GM18909 (cell line): ENCODE measurements at regions not wholly inside any gene's neighbourhood (a gene's known extent, or its start where the extent isn't known, plus 50 kb on each side); places are given as distances from the start of the nearest gene placed in this dataset.
"Not testable (repeated sequence)": the region's sequence is repeated elsewhere in the genome, so short reads cannot be mapped to it uniquely, and the experiment has no call there.

Experiments used
- ATAC-seq: cut with Tn5 transposase; IDR thresholded peaks from one replicate; pipeline ENCODE4 v1.9.1; 2021; ENCODE audit warnings: mild to moderate bottlenecking; ENCODE audit not compliant: unreplicated experiment, poor library complexity

DNA sequence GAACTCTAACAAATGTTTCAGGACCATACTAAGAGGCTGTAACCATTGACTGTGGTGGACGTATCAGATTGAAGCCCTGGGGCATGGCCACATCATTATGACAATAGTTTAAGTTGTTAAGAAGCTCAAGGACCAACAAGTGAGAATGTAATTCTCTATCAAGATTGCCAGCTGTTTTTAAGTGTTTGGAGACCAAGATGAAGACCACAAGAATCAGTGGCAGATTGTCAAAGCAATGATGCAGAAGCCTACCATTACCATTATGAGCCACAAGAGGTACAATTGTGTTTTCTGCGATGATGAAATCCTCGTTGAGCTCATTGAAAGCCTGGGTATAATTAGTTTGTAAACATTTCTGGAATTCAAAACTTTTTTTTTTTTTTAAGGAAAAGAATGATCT is 261.1 kb upstream of the ZEB2 start:
- no peak for ATAC-seq

DNA sequence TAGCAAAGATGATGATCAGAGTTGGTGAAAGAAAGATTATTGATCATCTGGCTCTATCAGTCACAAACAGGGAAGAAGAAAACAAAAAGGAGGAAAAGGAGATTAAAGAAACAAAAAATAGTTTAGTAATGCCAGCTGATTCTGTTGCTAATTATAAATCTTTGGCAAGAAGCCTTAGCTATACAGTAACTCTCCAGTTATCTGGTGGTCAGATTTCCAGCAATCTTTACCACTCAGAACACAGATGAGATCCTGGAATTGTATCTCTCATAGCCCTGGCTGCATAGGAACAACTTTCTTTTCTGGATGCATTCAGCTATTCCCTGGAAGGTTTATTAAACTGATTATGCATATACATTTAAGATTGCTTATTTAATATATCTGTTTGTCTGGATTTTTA is 256.8 kb upstream of the ZEB2 start:
- no peak for ATAC-seq

DNA sequence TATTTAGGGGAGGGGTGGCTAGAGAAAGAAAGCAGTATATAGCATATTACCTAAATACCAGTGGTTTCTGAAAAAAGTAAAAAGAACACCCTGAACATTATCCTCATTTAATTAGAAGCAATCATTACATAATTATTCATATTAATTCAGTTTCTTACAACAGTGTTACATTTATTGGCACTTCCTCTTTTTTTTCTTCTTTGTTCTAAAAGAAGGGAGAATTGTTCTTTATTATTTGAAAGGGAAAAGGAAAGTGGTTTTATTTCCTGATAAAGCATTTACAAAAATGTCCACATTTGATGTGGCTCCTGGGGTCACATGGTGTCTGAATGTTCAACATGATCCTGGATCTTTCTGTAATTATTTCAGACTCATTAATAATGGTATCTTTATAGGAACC is 254.9 kb upstream of the ZEB2 start:
- ATAC-seq: no peak

DNA sequence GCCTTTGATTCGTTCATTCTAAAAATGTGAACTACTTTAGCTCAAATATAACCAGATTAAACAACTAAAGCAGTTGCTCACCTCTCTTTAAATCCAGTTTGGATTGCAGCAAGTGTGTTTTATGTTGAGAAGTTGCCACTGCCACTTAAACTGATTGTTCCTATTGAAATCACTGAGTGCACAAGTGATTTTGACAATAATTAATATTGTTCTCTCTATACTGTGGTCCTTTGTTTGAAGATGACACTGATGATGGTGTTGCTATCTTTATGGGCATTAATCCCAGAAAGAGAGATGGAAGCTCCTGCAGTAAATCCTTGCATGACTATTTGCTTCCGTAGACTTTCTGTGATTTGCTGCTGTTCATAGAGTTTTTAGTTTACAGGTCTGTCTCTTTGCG is 251.4 kb upstream of the ZEB2 start:
- no peak for ATAC-seq

DNA sequence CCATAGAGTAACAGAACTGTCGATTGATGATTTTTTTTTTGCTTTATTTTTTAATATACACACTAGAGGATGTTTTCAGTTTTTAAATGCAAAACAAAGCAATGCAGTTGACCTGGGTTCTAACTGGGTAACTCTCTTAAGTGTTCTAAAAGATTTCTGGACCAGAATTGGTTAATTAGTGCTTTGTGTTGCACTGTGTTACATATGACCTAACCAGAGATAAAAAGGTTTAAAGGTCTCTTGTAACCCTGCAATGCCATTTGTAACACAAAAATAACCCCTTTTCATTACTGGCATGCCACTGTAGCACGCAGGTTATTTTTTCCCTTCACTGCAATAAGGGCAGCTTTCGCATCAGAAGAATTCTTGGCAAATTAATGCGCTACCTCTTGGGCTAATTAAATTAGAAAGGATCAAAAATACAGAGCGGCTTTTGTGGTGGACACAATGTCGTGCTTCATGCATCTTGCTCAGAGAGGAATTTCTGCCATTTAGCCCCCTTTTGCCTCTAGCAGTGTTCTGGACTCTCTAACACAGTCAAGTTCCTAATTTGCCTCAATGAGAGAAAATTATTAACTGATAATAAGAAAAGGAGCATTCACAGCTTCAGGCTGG is 250.8 kb upstream of the ZEB2 start:
- ATAC-seq: no peak

DNA sequence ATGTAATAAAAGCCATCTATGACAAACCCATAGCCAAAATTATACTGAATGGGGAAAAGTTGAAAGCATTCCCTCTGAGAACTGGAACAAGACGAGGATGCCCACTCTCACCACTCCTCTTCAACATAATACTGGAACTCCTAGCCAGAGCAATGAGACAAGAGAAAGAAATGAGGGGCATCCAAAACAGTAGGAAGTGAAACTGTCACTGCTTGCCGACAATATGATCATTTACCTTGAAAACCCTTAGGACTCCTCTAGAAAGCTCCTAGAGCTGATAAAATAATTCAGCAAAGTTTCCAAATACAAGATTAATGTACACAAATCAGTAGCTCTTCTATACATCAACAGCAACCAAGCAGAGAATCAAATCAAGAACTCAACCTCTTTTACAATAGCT is 241.0 kb upstream of the ZEB2 start:
- ATAC-seq: not testable (repeated sequence)

DNA sequence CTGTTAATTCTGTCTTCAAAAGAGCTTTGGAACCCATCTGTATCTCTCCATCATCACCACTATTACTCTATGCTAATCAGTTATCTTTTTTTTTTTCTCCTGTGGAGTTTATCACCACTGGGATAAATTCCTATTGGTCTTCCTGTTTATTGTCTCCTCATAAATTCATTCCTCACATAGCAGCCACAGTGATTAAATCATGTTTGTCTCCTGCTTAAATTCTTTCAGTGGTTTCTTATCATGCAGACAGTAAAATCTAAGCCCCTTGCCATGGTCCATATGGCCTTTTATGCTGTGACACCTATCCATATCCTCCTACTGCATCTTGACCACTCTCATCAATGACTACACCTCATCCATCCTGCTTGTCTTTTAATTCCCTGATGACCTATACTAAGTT is 239.8 kb upstream of the ZEB2 start:
- no peak for ATAC-seq

DNA sequence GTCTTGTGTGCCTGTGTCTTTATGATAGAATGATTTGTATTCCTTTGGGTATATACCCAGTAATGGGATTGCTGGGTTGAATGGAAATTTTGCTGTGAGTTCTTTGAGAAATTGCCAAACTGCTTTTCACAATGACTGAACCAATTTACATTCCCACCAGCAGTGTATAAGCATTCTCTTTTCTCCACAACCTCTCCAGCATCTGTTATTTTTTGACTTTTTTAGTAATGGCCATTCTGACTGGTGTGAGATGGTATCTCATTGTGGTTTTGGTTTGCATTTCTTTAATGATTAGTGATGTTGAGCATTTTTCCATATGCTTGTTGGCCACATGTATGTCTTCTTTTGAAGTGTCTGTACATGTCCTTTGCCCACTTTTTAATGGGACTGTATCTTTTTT is 238.3 kb upstream of the ZEB2 start:
- not testable (repeated sequence) for ATAC-seq

DNA sequence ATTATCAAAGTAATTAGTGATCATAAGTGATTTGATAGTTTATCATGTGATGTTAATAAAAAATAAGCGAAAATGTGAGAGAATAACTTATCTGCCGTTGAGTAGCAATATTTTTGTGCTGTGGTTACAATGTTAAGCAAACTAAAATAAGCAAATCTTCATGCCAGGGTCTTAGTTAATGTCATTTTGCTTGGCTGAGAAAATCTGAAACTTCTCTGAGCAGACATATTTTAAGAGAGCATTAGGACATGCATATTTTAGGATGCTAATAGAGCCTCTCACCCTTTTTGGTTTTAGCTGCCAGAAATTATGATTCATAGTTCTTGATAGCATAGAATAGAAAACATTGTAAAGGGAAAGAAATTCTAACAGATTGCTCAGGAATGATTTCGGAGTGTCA is 233.5 kb upstream of the ZEB2 start:
- ATAC-seq: no peak

DNA sequence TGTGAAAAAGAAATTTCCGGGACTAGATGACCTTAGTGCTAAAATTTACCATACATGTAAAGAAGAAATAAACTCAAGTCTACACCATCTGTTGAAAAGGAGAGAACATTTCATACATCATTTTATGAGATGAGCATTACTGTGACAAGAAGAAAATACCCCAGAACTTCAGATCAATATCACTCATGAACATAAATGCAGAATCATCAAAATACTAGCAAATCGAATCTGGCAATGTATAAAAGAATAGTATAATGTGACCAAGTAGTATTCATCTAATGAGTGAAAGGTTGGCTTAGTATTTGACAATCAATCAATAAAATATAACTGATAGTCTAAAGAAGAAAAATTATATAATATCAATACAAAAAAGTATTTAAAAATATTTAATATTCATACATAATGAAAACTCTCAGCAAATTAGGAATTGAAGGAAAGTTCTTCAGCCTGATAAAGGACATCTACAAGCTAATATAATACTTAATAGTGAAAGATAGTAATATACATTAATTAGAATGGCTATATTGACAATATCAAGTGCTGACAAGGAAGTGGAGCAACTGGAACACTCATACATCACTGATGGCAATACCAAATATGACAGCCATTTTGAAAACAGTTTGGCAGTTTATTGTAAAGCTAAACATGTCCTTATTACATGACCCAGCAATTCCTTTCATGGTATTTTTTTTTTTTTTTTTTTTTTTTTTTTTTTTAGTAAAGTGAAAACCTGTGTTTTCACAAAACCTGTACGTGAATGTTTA is 231.4 kb upstream of the ZEB2 start:
- no peak for ATAC-seq

DNA sequence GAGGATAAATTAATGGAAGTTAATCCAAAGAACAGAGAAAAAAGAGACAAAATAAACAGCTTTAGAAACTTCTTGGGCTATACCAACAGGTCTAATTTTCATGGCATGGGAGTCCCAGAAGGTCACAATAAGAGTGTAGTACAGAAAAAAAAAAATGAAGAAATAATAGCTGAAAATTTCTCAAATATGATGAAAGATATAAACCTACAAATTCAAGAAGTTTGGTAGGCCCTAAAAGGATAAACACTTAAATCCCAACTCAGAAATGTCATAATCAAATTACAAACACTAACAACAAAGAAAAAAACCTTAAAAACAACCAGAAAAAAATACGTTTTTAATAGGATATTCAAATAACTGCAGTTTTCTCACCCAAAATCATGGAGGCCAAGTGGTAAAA is 229.3 kb upstream of the ZEB2 start:
- ATAC-seq: no peak

DNA sequence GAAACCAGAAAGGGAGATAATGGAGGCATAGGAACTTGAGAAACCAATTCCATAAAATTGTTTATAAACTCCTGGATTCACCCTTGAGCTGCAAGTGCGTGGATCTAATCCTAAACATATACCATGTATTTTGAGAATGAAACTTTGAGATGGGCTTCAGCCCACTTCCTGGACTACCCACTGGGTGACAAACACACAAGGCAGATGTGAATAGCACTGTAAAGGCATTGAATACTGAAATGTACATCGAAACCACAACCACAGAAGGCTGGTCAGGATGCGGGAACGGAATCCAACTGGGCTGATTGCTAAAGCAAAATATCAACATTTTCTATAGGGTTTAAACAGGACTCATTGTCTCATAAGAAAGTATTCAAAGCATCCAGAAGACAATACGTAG is 228.5 kb upstream of the ZEB2 start:
- no peak for ATAC-seq

DNA sequence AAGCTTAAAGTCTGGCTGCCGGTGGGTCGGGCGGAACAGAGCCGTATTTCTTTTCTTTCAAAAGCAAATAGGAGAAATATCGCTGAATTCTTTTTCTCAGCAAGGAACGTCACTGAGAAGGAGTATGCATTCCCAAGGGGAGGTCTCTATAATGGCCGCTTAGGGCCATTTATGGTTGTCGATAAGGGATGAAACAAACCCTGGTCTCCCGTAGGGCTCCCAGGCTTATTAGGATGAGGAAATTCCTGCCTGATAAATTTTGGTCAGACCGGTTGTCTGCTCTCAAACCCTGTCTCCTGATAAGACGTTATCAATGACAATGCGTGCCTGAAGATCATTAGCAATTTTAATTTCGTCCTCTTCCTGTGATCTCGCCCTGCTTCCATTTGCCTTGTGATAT is 227.7 kb upstream of the ZEB2 start:
- ATAC-seq: no peak

DNA sequence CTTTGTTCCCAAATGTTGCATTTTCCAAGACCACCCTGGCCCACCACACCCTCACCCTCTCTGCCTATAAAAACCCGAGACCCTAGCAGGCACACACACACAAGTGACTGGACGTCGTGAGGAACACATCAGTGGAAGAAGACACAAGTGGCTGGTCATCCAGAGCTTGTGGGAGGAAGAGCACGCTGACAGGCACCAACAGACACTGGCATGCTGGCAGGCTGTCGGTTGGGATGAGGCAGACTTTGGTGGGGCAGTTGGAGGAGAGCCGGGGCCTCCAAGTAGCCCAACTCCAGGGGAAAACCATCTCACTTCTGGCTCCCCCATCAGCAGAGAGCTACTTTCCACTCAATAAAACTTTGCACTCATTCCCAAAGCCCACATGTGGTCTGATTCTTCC is 225.5 kb upstream of the ZEB2 start:
- ATAC-seq: no peak

DNA sequence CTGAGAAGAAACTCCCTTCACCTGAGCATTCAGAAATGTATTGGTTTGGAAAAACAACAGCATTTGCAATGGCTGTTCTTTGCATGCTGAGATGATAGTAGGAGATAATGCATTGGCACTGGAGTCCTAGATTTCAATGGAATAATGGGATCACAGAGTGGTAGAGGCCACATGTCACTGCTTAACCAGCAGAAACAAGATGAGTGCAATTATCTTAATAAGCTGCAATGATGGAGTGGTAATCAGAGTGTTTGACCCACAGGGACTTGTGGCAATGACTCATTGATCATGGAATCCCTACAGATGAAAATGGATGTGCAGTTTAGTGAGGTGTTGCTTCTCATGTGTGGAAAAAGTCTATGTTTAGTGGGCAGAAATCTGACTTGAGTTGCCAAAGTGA is 218.8 kb upstream of the ZEB2 start:
- no peak for ATAC-seq

DNA sequence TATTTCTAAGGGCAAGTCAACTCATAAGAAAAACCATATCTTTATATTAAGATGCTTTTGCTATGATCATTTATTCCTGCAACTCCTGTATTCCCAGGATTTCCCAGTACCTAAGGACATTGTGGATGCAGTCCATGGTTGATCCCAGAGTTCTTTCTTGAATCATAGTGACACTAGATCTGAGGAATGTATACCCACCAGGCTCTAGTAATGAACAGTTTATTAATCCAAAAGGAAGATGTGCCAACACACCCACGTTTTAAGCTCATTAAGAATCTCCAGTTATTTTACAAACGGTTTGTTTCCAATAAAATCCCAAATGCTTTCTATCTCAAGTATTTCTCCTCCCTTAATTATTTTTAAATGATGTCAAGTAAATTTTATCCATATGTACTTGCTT is 210.8 kb upstream of the ZEB2 start:
- ATAC-seq: no peak

DNA sequence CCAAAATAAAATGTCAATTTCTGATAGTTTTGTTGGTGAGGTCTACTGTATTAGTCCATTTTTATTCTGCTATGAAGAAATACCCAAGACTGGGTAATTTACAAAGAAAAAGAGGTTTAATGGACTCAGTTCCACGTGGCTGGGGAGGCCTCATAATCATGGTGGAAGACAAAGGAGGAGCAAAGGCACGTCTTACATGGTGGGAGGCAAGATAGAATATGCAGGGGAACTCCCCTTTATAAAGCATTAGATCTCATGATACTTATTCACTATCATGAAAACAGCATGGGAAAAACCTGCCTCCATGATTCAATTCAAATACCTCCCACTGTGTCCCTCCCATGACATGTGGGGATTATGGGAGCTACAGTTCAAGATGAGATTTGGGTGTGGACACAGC is 204.5 kb upstream of the ZEB2 start:
- ATAC-seq: not testable (repeated sequence)

DNA sequence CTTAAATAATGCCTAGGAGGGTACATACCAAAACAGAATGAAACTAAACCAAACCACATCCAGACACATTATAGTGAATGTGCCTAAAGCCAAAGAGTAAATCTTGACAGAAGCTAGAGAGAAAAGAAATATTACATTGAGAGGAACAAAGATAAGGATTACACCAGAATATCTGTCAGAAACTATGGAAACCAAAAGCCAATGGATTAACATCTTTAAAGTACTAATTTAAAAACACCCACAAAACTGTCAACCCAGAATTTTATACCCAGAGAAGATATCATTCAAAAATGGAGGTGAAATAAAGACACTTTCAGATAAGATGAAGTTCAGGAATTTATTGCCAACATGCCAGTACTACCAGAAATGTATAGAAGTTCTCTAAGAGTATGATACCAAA is 198.5 kb upstream of the ZEB2 start:
- no peak for ATAC-seq

DNA sequence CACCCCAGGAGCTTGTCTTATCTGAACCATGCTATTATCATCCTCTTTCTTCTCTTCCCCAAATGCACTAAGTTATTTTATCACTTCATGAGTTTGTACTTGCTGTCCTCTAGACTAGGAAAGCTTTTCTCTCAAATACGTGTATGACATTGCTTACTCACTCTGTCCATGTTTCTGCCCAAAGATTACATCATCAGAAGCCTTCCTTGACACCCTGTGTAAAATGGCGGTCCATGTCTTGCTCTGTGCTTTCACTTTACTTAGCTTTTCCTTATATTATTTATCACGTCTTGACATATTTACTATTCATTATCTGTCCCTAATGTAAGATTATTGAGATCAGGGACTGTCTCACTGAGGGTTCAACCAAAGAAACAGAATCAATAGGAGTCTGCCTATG is 196.1 kb upstream of the ZEB2 start:
- ATAC-seq: no peak

DNA sequence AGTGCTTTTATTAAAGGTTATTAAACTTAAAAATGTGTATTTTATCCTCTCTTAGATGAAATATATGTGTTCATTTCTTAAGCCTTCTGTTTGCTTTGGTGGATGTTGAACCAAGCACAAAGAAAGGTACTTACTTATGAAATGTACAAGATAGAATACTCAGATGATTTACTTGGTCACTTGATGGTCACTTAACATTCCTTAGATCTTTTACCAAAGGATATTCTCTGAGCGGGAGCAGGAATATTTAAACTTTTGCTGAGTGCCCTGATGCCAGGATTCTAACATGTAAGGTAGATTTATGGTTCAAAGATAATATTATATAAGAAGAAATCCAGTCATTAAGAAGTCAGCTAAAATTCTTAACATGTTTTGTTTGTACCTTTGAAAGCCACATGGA is 193.5 kb upstream of the ZEB2 start:
- ATAC-seq: no peak

DNA sequence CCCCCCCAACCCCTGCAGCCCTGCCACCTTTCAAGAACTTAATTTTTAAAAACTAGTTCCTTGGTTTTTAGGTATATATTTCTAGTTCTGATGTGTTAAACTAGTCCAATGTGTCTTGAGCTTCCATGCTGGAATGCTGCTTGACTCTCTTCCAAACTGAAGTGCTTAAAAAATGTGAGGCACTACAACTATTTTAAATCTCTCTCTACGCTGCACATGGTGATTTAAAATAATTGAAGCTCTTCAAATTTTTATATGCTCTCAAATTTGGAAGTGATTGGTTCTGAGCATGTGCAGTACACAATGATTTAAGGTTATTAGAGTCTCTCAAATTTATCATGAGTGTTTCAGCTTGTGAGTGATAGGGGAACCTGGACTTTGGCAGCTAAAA is 192.6 kb upstream of the ZEB2 start:
- no peak for ATAC-seq
